ENCODE measurements at regions not wholly inside any gene's neighbourhood (a gene's known extent, or its start where the extent isn't known, plus 50 kb on each side); places are given as distances from the start of the nearest gene placed in this dataset.

DNA sequence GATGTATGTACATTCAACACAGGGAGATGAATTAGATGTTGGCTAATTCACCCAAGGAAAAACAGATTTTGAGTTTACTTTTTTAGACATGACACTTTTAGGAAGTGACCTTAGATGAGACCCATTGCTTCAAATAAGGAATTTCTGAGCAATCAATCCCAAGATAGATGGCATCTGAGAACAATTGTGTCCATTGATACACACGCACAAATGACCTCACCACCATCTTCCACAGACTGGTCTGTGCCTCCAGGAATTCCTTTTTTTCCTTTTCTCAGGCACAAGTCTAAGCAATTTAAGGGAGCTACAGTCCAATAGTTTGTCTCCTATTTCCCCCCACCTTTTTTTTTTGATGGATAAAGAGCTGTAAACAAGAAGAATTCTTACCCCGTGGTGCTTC is 265.3 kb downstream of the TBL1XR1 start:
- no peak for DNase-seq

DNA sequence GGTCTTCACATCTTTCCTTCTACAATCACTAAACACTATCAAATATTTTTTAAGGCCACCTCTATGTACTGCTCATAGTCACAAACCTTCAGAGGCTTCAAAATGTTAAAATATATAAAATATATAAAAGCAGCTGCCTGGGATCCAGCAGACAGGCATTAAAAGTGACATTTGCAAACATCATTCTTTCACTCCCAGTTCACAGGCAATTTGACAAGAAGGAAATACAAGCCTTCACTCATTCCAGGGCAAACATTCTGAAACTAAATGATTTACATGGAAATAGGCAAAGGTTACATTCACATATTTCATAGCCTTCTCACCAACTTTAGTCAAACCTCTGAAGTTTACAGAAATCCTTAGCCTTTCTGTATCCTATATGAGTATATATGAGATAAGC is 266.3 kb downstream of the TBL1XR1 start:
- DNase-seq = no peak

- DNase-seq = no peak
These were observed 268.7 kb downstream of the TBL1XR1 start for GRCh38 chr3:176928582-176928931.

DNA sequence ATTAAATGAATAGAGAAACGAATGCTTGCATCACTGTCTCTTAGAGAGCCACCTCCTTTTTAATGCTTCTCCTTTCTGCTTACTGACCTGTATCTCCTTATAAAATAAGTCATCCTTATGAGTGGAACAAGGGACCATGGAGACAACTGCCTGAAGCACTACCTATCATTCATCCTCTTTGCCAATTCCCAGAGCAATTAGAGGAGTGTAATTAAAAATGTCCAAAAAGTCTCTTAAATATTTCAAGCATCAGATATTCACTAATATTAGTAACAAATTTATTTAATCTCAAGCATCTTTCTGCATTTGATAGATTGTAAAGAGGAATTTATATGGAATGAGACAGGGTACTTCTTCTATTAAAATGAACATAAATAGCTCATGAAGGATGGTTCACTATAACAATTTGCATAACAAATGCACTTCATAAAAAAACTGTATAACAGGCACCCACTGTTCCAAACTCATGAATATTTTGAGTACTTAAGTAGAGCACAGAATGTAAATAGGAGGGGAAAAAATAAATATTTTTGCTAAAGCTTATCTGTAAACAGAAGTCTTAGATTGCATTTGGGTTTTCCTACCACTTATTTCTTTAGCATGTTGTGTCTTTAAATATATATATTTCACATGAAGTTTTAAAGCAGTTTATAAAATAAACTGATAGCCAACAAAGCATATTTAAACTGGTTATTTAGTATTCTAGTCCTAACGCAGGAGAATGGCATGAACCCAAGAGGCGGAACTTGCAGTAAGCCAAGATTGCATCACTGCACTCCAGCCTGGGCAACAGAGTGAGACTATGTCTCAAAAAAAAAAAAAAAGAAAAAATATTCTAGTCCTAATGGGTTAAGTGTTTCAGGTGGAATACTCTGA is 269.3 kb downstream of the TBL1XR1 start:
- no peak for DNase-seq

GRCh38 chr3:176927280-176927679 is 270.0 kb downstream of the TBL1XR1 start:
- no peak for DNase-seq

DNA sequence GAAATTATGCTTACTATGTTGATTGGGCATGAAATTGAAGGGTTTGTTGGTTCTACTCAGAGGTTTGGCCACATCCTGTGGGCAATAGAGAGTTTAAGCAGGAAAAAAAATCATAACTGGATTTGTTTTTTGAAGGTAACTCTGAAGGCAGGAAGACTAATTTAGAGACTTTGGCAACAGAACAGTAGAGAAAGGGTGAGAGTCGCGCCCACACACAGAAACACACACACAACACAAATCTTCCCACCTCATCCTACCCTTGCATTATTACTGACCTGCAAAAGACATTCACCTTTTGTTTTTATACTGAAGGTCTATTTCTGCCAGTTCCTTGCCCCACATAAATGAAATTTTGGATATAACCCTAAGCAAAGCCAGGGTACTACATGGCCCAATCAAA is 270.6 kb downstream of the TBL1XR1 start:
- no peak for DNase-seq

DNA sequence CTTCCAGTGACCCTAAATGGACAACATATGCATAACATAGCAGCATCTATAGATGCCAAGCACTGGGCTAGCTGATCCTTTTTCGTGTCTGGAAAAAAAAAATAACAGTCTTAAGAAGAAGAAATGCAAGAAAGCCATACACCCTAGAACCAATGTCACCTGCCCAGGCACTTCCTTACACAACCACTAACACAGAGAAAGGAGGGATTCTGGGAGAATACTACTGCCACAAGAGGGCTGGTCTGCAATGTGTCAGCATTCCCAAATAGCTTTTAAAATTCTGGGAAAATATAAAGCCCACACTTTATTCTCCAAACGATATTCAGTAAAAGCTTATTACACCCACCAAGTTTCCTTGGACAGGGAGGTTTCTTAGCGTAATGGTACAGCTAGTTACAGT is 271.2 kb downstream of the TBL1XR1 start:
- DNase-seq = no peak

DNA sequence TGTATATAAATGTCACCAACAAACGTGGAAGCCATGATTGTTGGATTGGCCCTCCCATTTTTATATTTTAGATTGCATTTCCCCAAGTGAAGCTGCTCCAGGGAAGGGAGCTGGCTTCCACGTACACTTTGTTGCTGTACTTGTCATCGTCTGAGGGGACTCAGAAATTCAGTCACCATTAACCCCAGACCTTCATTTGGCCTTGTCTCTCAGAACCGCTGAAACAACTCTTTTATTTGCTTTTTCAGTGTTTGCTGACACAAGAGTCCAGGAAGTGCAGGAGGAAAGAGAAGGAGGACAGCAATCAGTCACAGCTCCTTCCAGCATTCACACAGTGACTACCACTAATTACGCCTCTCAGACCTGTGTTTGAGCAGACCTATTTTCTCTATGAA is 276.5 kb downstream of the TBL1XR1 start:
- DNase-seq = no peak

GRCh38 chr3:176919836-176920765 is 277.2 kb downstream of the TBL1XR1 start:
- no peak for DNase-seq

GRCh38 chr3:176916777-176917176 is 280.5 kb downstream of the TBL1XR1 start:
- no peak for DNase-seq

GRCh38 chr3:176914764-176915163 is 282.5 kb downstream of the TBL1XR1 start:
- no peak for DNase-seq

GRCh38 chr3:176911579-176911978 is 285.7 kb downstream of the TBL1XR1 start:
- no peak for DNase-seq

GRCh38 chr3:176909044-176909443 is 288.2 kb downstream of the TBL1XR1 start:
- DNase-seq = no peak

GRCh38 chr3:176906046-176906905 is 291.0 kb downstream of the TBL1XR1 start:
- DNase-seq = no peak

DNA sequence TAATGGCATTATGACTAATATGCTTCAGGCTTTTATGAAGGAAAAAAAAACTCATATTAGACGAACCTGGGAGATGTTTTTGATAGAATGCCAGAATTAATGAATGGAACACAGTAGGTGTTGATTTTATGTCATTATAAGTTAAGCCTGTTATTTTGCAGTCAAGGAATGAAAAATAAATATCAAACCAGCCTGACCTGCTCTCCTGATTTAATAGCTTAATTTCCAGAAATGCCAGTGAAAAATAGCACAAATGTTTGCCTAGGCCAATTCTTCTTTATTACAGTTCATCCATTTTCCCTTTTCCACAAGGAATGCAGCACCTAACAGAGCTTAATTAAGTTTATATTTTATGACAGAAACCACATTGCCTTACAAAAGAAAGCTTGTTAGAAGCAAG is 292.0 kb downstream of the TBL1XR1 start:
- no peak for DNase-seq

DNA sequence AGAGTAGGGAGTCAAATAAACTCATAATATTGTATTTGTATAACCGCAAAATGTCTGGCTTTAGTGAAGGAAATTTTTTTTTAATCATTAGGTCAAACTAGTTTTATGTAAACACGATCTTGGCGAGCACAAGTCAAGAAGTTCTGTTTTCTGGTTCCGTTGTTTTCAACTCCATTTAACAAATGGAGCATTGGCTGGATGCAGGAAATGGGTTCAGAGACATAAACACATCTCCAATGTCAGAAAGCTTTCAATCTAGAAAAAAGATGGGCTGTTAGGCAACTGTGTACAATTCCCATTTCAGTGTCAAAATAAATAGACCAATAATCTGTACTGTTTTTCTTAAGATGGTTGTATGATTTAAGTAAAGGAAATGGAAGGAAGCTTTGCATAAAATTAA is 292.8 kb downstream of the TBL1XR1 start:
- no peak for DNase-seq

- no peak for DNase-seq
These were observed 300.6 kb downstream of the TBL1XR1 start for GRCh38 chr3:176896640-176897039.

- no peak for DNase-seq
These were observed 301.1 kb downstream of the TBL1XR1 start for GRCh38 chr3:176896165-176896564.

DNA sequence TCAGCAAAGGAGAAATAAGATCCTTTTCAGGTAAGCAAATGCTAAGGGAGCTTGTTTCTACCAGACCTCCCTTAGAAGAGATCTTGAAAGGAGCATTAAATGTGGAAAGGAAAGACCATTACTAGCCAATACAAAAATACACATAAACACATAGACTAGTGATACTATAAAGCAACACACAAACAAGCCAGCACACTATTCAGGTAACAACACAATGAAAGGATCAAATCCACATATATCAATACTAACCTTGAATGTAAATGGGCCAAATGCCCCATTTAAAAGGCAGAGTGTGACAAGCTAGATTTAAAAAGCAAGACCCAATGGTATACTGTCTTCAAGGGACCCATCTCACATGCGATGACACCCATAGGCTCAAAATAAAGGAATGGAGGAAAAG is 317.6 kb downstream of the TBL1XR1 start:
- no peak for DNase-seq

DNA sequence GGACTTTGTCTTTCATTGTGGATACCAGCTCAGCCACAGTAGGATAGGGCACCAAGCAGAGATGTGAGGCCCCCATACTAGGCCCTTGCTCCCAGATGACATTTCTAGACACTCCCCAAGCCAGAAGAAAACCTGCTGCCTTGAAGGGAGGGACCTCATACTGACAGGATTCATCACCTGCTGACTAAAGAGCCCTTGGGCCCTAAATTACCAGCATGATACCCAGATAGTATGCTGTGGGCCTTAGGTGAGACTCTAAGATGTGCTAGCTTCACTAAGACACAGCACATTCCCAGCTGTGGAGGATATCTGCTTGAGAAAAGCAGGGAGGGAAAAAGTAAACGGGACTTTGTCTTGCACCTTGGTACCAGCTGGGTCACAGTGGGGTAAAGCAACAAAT is 324.0 kb downstream of the TBL1XR1 start:
- DNase-seq = peak; percentile 1

DNA sequence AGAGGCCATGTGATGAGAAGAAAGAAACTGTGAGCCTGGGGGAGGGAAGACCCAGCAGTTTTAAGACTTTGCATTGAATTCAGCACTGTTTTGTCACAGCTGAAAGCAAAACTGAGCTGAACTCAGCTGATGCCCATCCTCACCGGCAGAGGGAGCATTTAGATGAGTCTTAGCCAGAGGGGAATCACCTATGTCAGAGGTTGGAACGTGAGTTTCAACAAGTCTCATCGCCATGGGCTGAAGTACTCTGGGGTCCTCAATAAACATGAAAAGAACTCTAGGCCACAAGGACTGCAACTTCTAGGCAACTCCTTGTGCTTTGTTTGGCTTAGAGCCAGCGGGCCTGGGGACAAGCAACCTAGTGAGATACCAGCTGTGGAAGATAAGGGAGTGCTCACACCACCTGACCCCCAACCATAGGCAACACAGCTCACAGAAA is 324.5 kb downstream of the TBL1XR1 start:
- peak; percentile 58 for DNase-seq

GRCh38 chr3:176870451-176870850 is 326.8 kb downstream of the TBL1XR1 start:
- DNase-seq = no peak

Data from CD4-positive, alpha-beta T cell treated with Interleukin-10 for 1 hour (primary cell).